ENCODE measurements at regions not wholly inside any gene's neighbourhood (a gene's known extent, or its start where the extent isn't known, plus 50 kb on each side); places are given as distances from the start of the nearest gene placed in this dataset.

- TF ChIP-seq CTCF (IDR thresholded peaks at IDR 0.05) = no peak
- TF ChIP-seq POLR2A (IDR thresholded peaks at IDR 0.05) = no peak
Observed at GRCh38 chr4:169912996-169913395, 113.2 kb downstream of the MFAP3L start.
